ENCODE measurements at regions not wholly inside any gene's neighbourhood (a gene's known extent, or its start where the extent isn't known, plus 50 kb on each side); places are given as distances from the start of the nearest gene placed in this dataset.

- TF ChIP-seq REST (IDR thresholded peaks at IDR 0.05): no peak
- TF ChIP-seq RAD21 (conservative IDR thresholded peaks at IDR 0.05 in 1 of 2, IDR thresholded peaks at IDR 0.05 in 1 of 2): no peak
- no peak for TF ChIP-seq CHD2 (IDR thresholded peaks at IDR 0.05; ENCODE audit: low read length, partially characterized antibody)
Observed at GRCh38 chrX:107563824-107564223, 64.5 kb upstream of the PRPS1 start (continued).

DNA sequence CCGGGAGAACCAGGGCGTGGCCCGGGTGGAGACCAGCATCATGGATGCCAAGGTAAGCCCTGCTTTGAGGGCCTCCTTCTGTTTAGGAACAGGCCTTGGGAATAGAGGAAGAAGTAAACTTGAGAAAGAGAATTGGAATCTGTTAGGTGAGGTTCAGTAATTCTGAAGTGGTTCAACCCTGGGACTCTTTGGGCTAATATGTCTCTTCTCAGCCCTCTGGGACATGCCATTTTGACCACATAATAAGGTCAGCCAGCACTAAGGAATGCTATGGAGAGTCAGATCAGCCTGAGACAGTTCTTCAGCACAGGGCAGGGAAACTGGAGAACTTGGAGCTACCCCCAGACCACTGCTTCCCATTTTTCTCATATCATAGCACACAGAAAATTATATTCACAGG lies 63.3 kb upstream of the PRPS1 start:
- Histone ChIP-seq H3K27ac (no peak overlapping the region), H3K4me1 (no peaks in the 10 kb centered on the region), H3K4me2 (no peak overlapping the region), H3K9me3 (no peaks in the 10 kb centered on the region), H3K4me3 (no peak overlapping the region)
- ChIA-PET POLR2A (no interaction called here), CTCF (no interaction called here)
- DNase-seq (ENCODE audit: low read depth in 1 of 2, low spot score in 1 of 2): no peak
- ATAC-seq: no peak
- TF ChIP-seq EHMT2 (IDR thresholded peaks at IDR 0.05; ENCODE audit: low read depth) (no peak), MAFK (IDR thresholded peaks at IDR 0.05; ENCODE audit: partially characterized antibody) (no peak), GATA3 (IDR thresholded peaks at IDR 0.05; ENCODE audit: borderline replicate concordance) (no peak), SREBF2 (IDR thresholded peaks at IDR 0.05) (no peak), TFCP2L1 (CRISPR knock-in tag; IDR thresholded peaks at IDR 0.05) (no peak), EP300 (IDR thresholded peaks at IDR 0.05) (no peak), RCOR1 (IDR thresholded peaks at IDR 0.05; ENCODE audit: low read depth, low read length) (no peak), KDM1A (IDR thresholded peaks at IDR 0.05; ENCODE audit: low read depth) (no peak), ZC3H11A (IDR thresholded peaks at IDR 0.05) (no peak), NR3C1 (IDR thresholded peaks at IDR 0.05) (no peak), RAD21 (conservative IDR thresholded peaks at IDR 0.05 in 1 of 2, IDR thresholded peaks at IDR 0.05 in 1 of 2) (no peak), NFE2L2 (conservative IDR thresholded peaks at IDR 0.05; ENCODE audit: low read length) (no peak), JUNB (IDR thresholded peaks at IDR 0.05) (no peak)
- no peak for FAIRE-seq
- 80% methylated on average over 1 of the region's 3 CpGs for WGBS (ENCODE audit: missing lambda C conversion rate)

DNA sequence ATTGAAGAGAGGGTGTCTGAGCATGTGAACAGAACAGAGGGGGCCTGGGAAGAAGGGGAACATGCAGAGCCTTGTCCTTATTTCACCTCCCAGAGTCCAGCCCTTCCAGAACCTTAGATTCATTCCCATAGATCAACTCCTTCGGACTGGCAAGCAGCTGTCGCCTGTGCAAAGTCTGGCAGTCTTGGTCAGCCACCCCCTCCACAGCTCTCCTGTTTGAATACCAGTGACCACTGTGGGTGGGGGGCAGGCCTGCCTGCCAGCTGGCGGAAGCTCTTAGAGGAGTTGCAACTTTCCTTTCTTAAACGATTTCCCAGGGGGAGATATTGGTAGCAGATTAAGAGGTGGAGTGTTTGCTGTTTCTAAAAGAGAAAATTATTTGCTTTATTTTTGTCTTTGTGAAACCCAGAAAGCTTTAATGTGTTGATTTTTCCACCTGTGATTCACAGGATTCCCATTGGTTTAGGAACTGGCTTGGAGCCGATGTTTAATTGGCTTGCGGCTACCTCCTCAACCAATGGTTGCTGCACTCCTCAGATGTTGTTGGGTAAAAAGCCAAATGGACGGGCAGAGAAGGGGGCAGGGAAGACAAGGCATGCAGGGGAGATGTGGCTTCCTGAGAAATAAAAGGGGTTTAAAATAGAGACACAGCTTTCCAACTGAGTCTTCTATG lies 62.2 kb upstream of the PRPS1 start:
- ATAC-seq: peak in 1 of 2 experiments; percentile 92; a peak in 3 of 6 replicates
- H3K4me2 ChIP-seq: no peak overlapping the region
- no peak overlapping the region for H3K4me3 ChIP-seq
- H3K9me3 ChIP-seq: no peaks in the 10 kb centered on the region
- ChIA-PET CTCF (interaction anchor here (1.6 kb wide), 1 partner anchor 28 kb away, joined by 3 read pairs; no protein-coding TSS in a partner anchor), POLR2A (no interaction called here)
- peak; percentile 98 for TF ChIP-seq RFX5 (IDR thresholded peaks at IDR 0.05)
- no peak for TF ChIP-seq HEYL (CRISPR knock-in tag; IDR thresholded peaks at IDR 0.05)
- TF ChIP-seq, protein P1, sequence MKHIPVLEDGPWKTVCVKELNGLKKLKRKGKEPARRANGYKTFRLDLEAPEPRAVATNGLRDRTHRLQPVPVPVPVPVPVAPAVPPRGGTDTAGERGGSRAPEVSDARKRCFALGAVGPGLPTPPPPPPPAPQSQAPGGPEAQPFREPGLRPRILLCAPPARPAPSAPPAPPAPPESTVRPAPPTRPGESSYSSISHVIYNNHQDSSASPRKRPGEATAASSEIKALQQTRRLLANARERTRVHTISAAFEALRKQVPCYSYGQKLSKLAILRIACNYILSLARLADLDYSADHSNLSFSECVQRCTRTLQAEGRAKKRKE (CRISPR knock-in tag; IDR thresholded peaks at IDR 0.05; ENCODE audit: low read depth): no peak
- H3K4me1 ChIP-seq: peaks cover 1% of the 10 kb centered on the region; the same call in 2 of the 3 replicates
- WGBS (ENCODE audit: missing lambda C conversion rate): 57% methylated on average over 7 of the region's 7 CpGs
- FAIRE-seq: no peak
- peak; percentile 28 to 30 for DNase-seq (ENCODE audit: low read depth in 1 of 2, low spot score in 1 of 2)
- H3K27ac ChIP-seq: no peak overlapping the region

Measured in A549 (cell line).